ENCODE measurements at regions not wholly inside any gene's neighbourhood (a gene's known extent, or its start where the extent isn't known, plus 50 kb on each side); places are given as distances from the start of the nearest gene placed in this dataset.

DNA sequence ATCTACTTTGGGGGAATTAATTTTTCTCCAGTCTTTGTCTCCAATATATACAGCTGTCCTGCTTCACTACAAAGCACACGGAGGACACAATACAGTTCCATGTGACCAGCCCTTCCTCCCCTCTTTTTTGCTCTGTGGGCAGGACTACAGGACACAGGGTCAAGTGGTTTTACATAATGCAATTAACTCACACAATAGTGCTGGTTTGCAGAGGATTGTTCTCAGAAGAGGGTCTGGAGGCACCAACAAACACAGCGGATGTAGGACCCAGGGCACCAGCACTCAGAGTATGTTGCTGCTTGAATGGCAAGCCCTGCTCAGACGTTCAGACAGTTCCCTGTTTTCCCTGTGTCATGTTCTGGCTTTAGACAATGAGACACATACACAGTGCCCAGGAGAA lies 52.0 kb upstream of the NPTX2 start:
- no peaks in the 10 kb centered on the region for H3K36me3 ChIP-seq (ENCODE audit: control insufficient read depth in 4 of 4, insufficient read depth in 4 of 4, low read length in 3 of 4)
- DNase-seq = no peak
- no peak overlapping the region for H3K4me3 ChIP-seq (ENCODE audit: control insufficient read depth in 1 of 7, extremely low read depth in 1 of 7, insufficient read depth in 4 of 7, low read depth in 2 of 7, low read length in 6 of 7)
- 61% methylated on average over 2 of the region's 3 CpGs for WGBS (ENCODE audit: insufficient coverage)
- H3K4me1 ChIP-seq (ENCODE audit: control extremely low read depth in 1 of 4, control insufficient read depth in 4 of 4, insufficient read depth in 4 of 4, low read length in 3 of 4) = no peaks in the 10 kb centered on the region
- H3K27me3 ChIP-seq (replicated peaks in 2 of 5; ENCODE audit: control insufficient read depth in 4 of 5, insufficient read depth in 5 of 5, low read length in 4 of 5) = peaks cover 0 to 6% (median 2%) of the 10 kb centered on the region in 5 experiments
- ChIA-PET CTCF (no interaction called here), POLR2A (no interaction called here)
- no peak overlapping the region for H3K27ac ChIP-seq (ENCODE audit: insufficient read depth in 1 of 2, low read depth in 1 of 2, low read length in 2 of 2, poor library complexity in 1 of 2, severe bottlenecking in 2 of 2)
- H3K9me3 ChIP-seq (ENCODE audit: control extremely low read depth in 1 of 5, control insufficient read depth in 4 of 5, insufficient read depth in 2 of 5, low read depth in 1 of 5, low read length in 4 of 5) = peaks cover 0 to 3% (median 0%) of the 10 kb centered on the region in 5 experiments

DNA sequence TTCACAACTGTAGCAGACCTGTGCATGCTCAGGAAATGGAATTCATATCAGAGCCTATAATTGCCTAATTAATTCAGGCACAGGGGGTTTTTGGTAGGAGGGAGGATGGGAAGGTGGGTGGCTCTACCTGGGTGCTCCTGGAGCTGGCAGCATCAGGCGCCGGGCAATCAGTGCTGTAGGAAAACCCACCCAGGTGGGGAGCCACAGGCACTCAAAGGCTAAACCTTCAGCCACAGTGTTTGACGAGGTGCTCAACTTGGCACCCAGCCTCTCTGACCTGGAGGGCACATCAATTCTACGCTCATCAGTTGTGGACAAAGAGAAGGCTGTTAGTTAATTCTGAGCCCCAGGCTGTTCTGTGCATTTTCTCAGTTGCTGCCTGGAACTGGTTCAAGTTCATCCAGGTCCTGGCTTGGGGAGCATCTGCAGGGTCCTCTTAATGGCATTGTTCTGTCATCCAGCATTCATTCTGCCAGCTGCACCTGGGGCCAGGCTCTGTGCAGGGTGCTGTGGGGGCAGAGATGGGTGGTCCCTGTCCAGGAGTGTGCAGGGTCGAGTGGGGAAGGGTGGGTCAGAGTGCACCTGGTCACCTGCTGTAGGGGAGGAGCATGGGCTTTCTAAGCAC lies 54.1 kb upstream of the NPTX2 start:
- DNase-seq = no peak
- WGBS (ENCODE audit: insufficient coverage) = 98% methylated on average over 4 of the region's 5 CpGs
- CTCF ChIA-PET = interaction anchor here (0.8 kb wide), 1 partner anchor 13 kb away, joined by 3 read pairs; no protein-coding TSS in a partner anchor
- Histone ChIP-seq H3K27me3 (replicated peaks in 2 of 5; ENCODE audit: control insufficient read depth in 4 of 5, insufficient read depth in 5 of 5, low read length in 4 of 5) (peaks cover 0 to 4% (median 0%) of the 10 kb centered on the region in 5 experiments), H3K4me3 (ENCODE audit: control insufficient read depth in 1 of 7, extremely low read depth in 1 of 7, insufficient read depth in 4 of 7, low read depth in 2 of 7, low read length in 6 of 7) (no peak overlapping the region), H3K9me3 (ENCODE audit: control extremely low read depth in 1 of 5, control insufficient read depth in 4 of 5, insufficient read depth in 2 of 5, low read depth in 1 of 5, low read length in 4 of 5) (peaks cover 0 to 5% (median 0%) of the 10 kb centered on the region in 5 experiments), H3K36me3 (ENCODE audit: control insufficient read depth in 4 of 4, insufficient read depth in 4 of 4, low read length in 3 of 4) (no peaks in the 10 kb centered on the region), H3K27ac (ENCODE audit: insufficient read depth in 1 of 2, low read depth in 1 of 2, low read length in 2 of 2, poor library complexity in 1 of 2, severe bottlenecking in 2 of 2) (no peak overlapping the region), H3K4me1 (ENCODE audit: control extremely low read depth in 1 of 4, control insufficient read depth in 4 of 4, insufficient read depth in 4 of 4, low read length in 3 of 4) (no peaks in the 10 kb centered on the region)
- POLR2A ChIA-PET = no interaction called here

DNA sequence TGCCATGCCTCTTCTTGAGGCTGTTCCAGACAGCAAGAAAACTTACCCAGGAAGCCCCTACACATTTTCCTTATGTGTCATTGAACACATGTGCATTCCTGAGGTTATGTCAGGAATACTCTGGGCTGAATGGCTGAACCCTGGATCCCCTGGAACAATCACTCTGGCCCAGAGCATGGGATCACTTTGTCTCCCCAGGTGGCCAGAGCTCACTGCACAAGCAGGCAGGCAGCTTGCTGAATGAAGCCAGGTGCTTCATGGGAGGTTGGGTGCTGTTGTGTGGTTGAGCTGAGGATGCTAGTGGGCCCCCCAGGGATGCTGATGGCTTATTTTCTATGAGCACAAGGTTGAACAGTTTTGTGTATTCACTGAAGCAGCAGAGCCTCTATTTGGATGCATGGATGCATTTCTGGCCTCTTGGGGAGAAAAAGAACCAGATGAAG lies 54.7 kb upstream of the NPTX2 start:
- H3K27me3 ChIP-seq (replicated peaks in 2 of 5; ENCODE audit: control insufficient read depth in 4 of 5, insufficient read depth in 5 of 5, low read length in 4 of 5) = peaks cover 0 to 4% (median 0%) of the 10 kb centered on the region in 5 experiments
- H3K4me1 ChIP-seq (ENCODE audit: control extremely low read depth in 1 of 4, control insufficient read depth in 4 of 4, insufficient read depth in 4 of 4, low read length in 3 of 4) = no peaks in the 10 kb centered on the region
- no peak for DNase-seq
- CTCF ChIA-PET = interaction anchor here (0.8 kb wide), 1 partner anchor 13 kb away, joined by 3 read pairs; no protein-coding TSS in a partner anchor
- H3K36me3 ChIP-seq (ENCODE audit: control insufficient read depth in 4 of 4, insufficient read depth in 4 of 4, low read length in 3 of 4) = no peaks in the 10 kb centered on the region
- POLR2A ChIA-PET = no interaction called here
- H3K27ac ChIP-seq (ENCODE audit: insufficient read depth in 1 of 2, low read depth in 1 of 2, low read length in 2 of 2, poor library complexity in 1 of 2, severe bottlenecking in 2 of 2) = no peak overlapping the region
- H3K4me3 ChIP-seq (ENCODE audit: control insufficient read depth in 1 of 7, extremely low read depth in 1 of 7, insufficient read depth in 4 of 7, low read depth in 2 of 7, low read length in 6 of 7) = no peak overlapping the region
- peaks cover 0 to 5% (median 0%) of the 10 kb centered on the region in 5 experiments for H3K9me3 ChIP-seq (ENCODE audit: control extremely low read depth in 1 of 5, control insufficient read depth in 4 of 5, insufficient read depth in 2 of 5, low read depth in 1 of 5, low read length in 4 of 5)

DNA sequence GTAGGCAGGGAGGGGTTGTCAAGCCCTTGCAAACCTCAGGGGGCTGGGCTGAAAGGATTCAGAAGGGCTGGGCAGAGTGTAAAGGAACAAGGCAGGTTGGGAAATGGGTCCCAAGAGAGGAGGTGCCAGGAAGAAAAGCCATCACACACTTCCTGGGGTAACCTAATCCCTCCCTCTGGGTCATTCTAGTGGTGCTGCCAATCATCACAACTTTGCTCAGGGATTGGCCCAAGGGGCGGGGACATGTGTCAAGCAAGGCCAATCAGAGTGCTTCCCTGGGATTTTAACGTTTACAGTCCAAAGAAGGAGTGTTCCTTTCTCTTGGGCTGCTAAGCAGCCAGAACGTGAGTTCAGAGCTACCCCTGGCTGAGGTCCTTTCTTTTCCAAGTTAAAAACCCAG lies 57.1 kb upstream of the NPTX2 start:
- Histone ChIP-seq H3K9me3 (ENCODE audit: control extremely low read depth in 1 of 5, control insufficient read depth in 4 of 5, insufficient read depth in 2 of 5, low read depth in 1 of 5, low read length in 4 of 5) (peaks cover 0 to 5% (median 0%) of the 10 kb centered on the region in 5 experiments), H3K27me3 (replicated peaks in 2 of 5; ENCODE audit: control insufficient read depth in 4 of 5, insufficient read depth in 5 of 5, low read length in 4 of 5) (peaks cover 0 to 4% (median 0%) of the 10 kb centered on the region in 5 experiments), H3K4me3 (ENCODE audit: control insufficient read depth in 1 of 7, extremely low read depth in 1 of 7, insufficient read depth in 4 of 7, low read depth in 2 of 7, low read length in 6 of 7) (no peak overlapping the region), H3K4me1 (ENCODE audit: control extremely low read depth in 1 of 4, control insufficient read depth in 4 of 4, insufficient read depth in 4 of 4, low read length in 3 of 4) (no peaks in the 10 kb centered on the region), H3K36me3 (ENCODE audit: control insufficient read depth in 4 of 4, insufficient read depth in 4 of 4, low read length in 3 of 4) (no peaks in the 10 kb centered on the region), H3K27ac (ENCODE audit: insufficient read depth in 1 of 2, low read depth in 1 of 2, low read length in 2 of 2, poor library complexity in 1 of 2, severe bottlenecking in 2 of 2) (no peak overlapping the region)
- ChIA-PET POLR2A (no interaction called here), CTCF (no interaction called here)
- DNase-seq = no peak
- WGBS (ENCODE audit: insufficient coverage) = 52% methylated on average over 3 of the region's 3 CpGs

DNA sequence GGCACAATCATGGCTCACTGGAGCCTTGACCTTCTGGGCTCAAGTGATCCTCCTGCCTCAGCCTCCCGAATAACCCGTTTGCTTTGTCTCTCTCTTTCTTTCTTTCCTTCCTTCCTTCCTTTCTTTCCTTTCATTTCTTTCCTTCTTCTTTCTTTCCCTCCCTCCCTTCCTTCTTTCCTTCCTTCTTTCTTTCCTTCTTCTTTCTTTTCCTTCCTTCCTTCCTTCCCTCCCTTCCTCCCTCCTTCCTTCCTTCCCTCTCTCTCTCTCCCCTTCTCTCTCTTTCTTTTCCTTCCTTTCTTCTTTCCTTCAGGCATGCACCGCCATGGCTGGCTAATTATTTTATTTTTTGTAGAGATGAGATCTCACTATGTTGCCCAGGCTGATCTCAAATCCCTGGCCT lies 57.9 kb upstream of the NPTX2 start:
- Histone ChIP-seq H3K27me3 (replicated peaks in 2 of 5; ENCODE audit: control insufficient read depth in 4 of 5, insufficient read depth in 5 of 5, low read length in 4 of 5) (peaks cover 0 to 4% (median 0%) of the 10 kb centered on the region in 5 experiments), H3K36me3 (ENCODE audit: control insufficient read depth in 4 of 4, insufficient read depth in 4 of 4, low read length in 3 of 4) (no peaks in the 10 kb centered on the region), H3K4me3 (ENCODE audit: control insufficient read depth in 1 of 7, extremely low read depth in 1 of 7, insufficient read depth in 4 of 7, low read depth in 2 of 7, low read length in 6 of 7) (no peak overlapping the region), H3K9me3 (ENCODE audit: control extremely low read depth in 1 of 5, control insufficient read depth in 4 of 5, insufficient read depth in 2 of 5, low read depth in 1 of 5, low read length in 4 of 5) (peaks cover 0 to 3% (median 0%) of the 10 kb centered on the region in 5 experiments), H3K4me1 (ENCODE audit: control extremely low read depth in 1 of 4, control insufficient read depth in 4 of 4, insufficient read depth in 4 of 4, low read length in 3 of 4) (no peaks in the 10 kb centered on the region), H3K27ac (ENCODE audit: insufficient read depth in 1 of 2, low read depth in 1 of 2, low read length in 2 of 2, poor library complexity in 1 of 2, severe bottlenecking in 2 of 2) (no peak overlapping the region)
- ChIA-PET POLR2A (no interaction called here), CTCF (no interaction called here)
- 87% methylated on average over 2 of the region's 3 CpGs for WGBS (ENCODE audit: insufficient coverage)
- no peak for DNase-seq

DNA sequence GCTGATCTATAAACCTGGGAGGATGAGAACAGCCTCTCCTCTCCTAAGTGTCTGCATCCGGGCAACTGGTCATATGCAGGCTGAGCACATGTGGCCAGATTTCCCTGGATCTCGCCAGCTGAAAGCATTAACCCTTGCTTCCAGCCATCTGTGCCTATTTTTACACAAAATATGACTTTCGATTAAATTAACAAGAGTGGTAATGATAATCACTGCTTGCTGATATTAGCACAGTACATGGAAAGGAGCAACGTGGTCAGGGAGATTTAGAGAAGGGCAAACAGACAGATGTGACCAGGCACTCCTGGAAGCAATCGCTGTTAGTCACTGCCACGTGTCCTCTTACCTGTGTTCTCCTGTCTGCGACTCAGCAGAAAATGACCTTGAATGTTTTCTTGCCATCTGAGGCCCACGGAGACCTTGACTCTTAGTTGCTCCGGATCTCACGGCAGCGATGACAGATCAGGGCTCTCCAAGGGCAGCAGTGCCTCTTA lies 59.5 kb upstream of the NPTX2 start:
- H3K9me3 ChIP-seq (ENCODE audit: control extremely low read depth in 1 of 5, control insufficient read depth in 4 of 5, insufficient read depth in 2 of 5, low read depth in 1 of 5, low read length in 4 of 5) = peaks cover 0 to 7% (median 0%) of the 10 kb centered on the region in 5 experiments
- no peak for DNase-seq
- ChIA-PET CTCF (no interaction called here), POLR2A (no interaction called here)
- H3K27me3 ChIP-seq (replicated peaks in 2 of 5; ENCODE audit: control insufficient read depth in 4 of 5, insufficient read depth in 5 of 5, low read length in 4 of 5) = peaks cover 0 to 4% (median 0%) of the 10 kb centered on the region in 5 experiments
- no peak overlapping the region for H3K27ac ChIP-seq (ENCODE audit: insufficient read depth in 1 of 2, low read depth in 1 of 2, low read length in 2 of 2, poor library complexity in 1 of 2, severe bottlenecking in 2 of 2)
- H3K4me1 ChIP-seq (ENCODE audit: control extremely low read depth in 1 of 4, control insufficient read depth in 4 of 4, insufficient read depth in 4 of 4, low read length in 3 of 4) = no peaks in the 10 kb centered on the region
- no peak overlapping the region for H3K4me3 ChIP-seq (ENCODE audit: control insufficient read depth in 1 of 7, extremely low read depth in 1 of 7, insufficient read depth in 4 of 7, low read depth in 2 of 7, low read length in 6 of 7)
- no peaks in the 10 kb centered on the region for H3K36me3 ChIP-seq (ENCODE audit: control insufficient read depth in 4 of 4, insufficient read depth in 4 of 4, low read length in 3 of 4)
- WGBS (ENCODE audit: insufficient coverage) = 87% methylated on average over 9 of the region's 11 CpGs

DNA sequence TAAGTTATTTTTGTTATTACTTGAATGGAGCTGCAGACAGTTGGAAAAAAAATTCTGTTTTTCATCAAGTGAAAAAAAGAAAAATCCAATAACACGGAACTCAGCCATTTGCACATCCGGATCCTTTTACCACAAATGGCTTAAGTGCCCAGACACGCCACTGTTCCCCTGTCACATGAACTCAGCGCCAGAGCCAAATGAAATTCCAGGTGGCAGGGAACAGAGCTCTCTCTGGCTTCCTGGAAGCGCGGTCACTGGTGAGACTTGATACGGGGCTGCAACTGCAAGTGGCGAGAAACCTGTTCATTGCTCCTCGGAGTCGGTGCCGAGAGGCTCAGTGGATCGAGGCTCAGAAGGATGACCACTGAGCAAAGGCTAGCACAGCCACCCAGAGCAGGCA lies 60.8 kb upstream of the NPTX2 start:
- no peak overlapping the region for H3K27ac ChIP-seq (ENCODE audit: insufficient read depth in 1 of 2, low read depth in 1 of 2, low read length in 2 of 2, poor library complexity in 1 of 2, severe bottlenecking in 2 of 2)
- H3K4me3 ChIP-seq (ENCODE audit: control insufficient read depth in 1 of 7, extremely low read depth in 1 of 7, insufficient read depth in 4 of 7, low read depth in 2 of 7, low read length in 6 of 7) = no peak overlapping the region
- H3K36me3 ChIP-seq (ENCODE audit: control insufficient read depth in 4 of 4, insufficient read depth in 4 of 4, low read length in 3 of 4) = no peaks in the 10 kb centered on the region
- H3K27me3 ChIP-seq (replicated peaks in 2 of 5; ENCODE audit: control insufficient read depth in 4 of 5, insufficient read depth in 5 of 5, low read length in 4 of 5) = peaks cover 0 to 4% (median 0%) of the 10 kb centered on the region in 5 experiments
- no peak for DNase-seq
- WGBS (ENCODE audit: insufficient coverage) = 92% methylated on average over 9 of the region's 12 CpGs
- peaks cover 0 to 16% (median 6%) of the 10 kb centered on the region in 5 experiments for H3K9me3 ChIP-seq (ENCODE audit: control extremely low read depth in 1 of 5, control insufficient read depth in 4 of 5, insufficient read depth in 2 of 5, low read depth in 1 of 5, low read length in 4 of 5)
- CTCF ChIA-PET = interaction anchor here (1.0 kb wide), 1 partner anchor 189 kb away, joined by 3 read pairs; no protein-coding TSS in a partner anchor
- no peaks in the 10 kb centered on the region for H3K4me1 ChIP-seq (ENCODE audit: control extremely low read depth in 1 of 4, control insufficient read depth in 4 of 4, insufficient read depth in 4 of 4, low read length in 3 of 4)
- POLR2A ChIA-PET = no interaction called here
